Islet of Langerhans (tissue), 1 donor: ENCODE measurements at regions not wholly inside any gene's neighbourhood (a gene's known extent, or its start where the extent isn't known, plus 50 kb on each side); places are given as distances from the start of the nearest gene placed in this dataset.

Experiments
- FAIRE-seq: peaks from one replicate; lab custom pipeline; 2011; peaks lifted over from hg19 to GRCh38; lab: Jason Lieb, UNC

DNA sequence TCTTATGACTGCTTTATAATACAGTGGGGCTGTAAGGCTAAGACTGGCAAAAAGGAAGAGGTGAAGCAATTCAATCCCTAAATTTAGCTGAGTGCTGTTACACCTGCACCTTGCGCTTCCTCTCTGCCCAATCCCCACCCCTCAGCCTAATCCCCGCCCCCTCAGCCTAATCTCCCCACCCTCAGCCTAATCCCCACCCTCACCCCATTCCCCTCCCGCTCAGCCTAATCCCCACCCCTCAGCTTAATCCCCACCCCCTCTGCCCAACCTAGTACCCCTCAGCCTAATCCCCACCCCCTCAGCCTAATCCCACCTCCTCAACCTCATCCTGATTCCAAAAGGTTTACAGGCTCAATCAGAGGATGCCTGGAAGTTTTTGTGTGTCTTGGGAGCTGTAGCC, 155.5 kb downstream of the PMP22 start:
- no peak for FAIRE-seq

GRCh38 chr17:15108992-15109391, 156.1 kb downstream of the PMP22 start:
- FAIRE-seq: no peak

GRCh38 chr17:15106540-15106939, 158.6 kb downstream of the PMP22 start:
- FAIRE-seq: no peak

- FAIRE-seq: no peak
These were observed 161.3 kb downstream of the PMP22 start for GRCh38 chr17:15103785-15104184.

DNA sequence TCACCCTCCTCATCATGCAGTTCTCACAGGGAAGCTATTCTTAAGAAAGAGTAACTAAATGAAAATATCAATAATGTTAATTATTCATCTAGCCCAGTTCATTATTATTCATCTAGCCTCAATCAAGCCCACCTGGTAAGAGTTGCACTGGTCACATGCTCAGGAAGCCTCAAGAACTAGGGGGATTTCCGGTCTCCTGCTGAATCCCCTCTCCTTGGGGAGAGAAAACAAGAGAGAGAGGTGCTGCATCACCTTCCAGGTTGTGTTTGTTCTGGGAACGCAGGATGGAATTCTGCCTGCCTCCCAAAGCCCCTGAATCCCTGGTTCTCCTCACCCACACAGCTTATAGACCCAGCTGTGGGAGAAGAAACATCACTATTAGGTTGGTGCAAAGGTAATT, 164.0 kb downstream of the PMP22 start:
- FAIRE-seq: no peak

DNA sequence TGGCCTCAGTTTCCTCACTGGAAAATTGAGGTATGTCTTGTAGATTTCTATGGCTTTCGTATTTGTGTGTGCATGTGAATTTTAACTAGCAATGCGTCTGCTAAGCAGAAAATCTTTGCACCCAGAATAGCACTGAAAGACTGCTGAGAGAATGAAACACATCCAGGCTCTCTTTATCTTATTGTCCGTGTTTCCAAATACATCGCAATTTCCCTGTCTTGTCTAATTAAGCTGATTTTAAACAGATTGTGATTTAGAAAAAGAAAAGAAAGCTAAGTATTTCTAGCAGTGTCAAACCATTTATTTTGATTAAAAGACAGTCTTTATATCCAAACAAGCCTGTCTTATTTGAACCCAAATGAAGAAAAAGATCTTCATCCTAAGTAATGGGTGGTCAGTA, 168.6 kb downstream of the PMP22 start:
- no peak for FAIRE-seq

DNA sequence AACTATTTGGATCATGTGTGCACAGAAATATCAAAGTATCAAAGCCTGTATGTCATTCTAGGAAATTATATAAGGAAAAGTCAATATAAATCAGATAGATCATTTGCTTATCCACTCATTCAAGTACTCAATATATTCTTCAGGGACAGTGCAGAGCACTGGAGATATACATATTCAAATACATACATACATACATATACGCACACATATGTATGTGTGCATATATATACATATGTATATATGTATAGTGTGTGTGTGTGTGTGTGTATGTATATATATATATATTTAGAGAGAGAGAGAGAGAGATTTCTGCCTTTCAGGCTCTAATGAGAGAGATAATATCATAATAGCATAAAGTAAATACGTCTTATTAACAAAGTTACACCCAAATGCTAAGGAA, 169.2 kb downstream of the PMP22 start:
- FAIRE-seq: no peak

- no peak for FAIRE-seq
These were observed 172.4 kb downstream of the PMP22 start for GRCh38 chr17:15092762-15093161.

DNA sequence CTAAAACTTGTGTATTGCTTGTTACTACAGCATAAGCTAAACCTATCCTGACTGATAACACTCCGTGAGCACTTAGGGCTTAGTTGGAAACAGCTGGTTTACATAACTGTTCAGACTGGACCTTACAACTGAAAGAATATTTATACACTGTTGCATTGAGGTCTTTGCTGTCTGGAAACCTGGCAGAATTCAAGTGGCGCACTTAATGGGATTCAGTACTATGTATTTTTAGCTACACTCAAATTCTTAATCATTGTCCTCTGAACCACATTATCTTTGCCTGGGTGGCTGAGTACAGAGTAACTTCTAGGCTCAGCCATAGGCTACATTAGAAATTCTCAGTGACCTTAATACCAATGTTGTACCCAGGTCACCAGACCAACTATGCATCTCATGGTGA, 172.9 kb downstream of the PMP22 start:
- FAIRE-seq: no peak

DNA sequence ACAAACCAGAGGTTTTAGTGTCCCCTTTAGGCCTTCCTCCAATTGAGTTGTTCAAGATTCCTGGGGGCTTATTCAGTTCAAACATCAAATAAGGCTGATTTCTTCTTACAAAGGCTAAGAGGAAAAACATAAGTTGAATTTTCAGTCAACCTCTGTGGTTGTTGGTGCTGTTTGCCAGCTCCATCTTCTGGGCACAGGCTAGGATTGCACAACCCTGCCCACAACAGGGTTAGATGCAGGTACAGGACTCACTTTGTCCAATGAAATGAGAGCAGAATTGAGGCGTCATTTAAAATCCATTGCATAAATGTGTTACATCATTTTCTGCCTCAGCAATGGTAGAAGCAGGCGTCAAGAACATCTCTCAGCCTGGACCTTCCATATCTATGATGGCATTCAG, 173.3 kb downstream of the PMP22 start:
- no peak for FAIRE-seq

DNA sequence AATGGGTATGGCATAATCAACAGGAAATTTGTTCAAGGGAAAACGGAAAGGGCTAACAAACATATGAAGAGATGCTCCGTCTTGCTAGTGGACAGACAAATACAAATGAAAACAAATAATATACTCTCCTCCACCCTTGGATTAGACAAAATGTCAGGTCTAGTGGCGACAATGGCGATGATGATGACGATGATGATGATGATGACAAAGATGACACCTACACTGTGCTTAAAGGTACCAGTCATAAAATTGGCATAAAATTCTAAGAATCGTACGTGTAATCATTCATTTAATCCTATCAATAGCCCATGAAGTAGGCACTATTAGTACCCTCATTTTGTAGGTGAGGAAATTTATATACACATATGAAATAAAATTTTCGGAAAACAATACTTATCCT, 174.6 kb downstream of the PMP22 start:
- FAIRE-seq: no peak

DNA sequence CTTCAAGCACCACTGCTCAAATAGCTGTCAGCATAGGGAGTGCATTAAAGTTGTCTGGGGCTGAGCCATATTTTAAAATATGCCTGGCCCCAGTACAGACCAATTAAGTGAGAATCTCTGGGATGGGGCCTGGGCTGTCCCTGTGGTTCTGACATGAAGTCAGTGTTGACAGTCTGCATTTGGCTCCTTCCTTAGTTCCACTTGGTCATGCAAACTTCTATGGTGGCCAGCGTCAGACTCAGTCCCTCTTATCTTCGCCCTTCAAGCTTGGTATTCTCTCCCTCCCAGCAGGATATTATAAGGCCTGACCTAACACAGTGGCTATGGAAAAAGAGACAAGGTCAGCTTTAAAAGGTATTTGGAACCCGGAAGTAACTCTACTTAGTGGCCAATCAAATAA, 177.2 kb downstream of the PMP22 start:
- FAIRE-seq: no peak

DNA sequence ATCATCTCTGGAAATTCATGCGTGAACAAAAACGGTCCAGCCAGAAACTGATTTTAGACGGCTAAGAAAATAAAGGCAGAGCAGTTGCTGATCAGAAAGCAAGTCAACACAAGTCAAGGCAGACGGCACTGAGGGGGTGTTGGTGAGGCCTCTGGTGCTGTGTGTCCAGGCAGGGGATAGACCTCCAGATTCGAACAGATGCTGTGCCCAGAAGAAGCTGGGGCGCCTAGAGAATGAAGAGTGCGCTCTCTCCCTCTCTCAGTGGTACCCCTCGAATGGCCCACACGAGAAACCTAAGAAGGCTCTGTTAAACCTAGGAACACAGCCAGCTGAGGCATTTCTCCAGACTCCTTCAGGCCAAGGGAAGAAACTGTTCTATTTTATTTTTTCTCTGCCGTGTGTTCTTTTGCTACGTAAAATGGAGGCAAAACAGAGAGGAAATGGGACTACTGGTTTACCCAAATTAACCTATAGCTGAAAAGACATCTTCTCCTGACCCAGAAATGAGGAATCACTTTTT, 178.3 kb downstream of the PMP22 start:
- FAIRE-seq: no peak

- no peak for FAIRE-seq
These were observed 179.0 kb downstream of the PMP22 start for GRCh38 chr17:15085890-15086677.

GRCh38 chr17:15083225-15083624, 181.9 kb downstream of the PMP22 start:
- FAIRE-seq: no peak

GRCh38 chr17:15081008-15081407, 184.1 kb downstream of the PMP22 start:
- FAIRE-seq: no peak

DNA sequence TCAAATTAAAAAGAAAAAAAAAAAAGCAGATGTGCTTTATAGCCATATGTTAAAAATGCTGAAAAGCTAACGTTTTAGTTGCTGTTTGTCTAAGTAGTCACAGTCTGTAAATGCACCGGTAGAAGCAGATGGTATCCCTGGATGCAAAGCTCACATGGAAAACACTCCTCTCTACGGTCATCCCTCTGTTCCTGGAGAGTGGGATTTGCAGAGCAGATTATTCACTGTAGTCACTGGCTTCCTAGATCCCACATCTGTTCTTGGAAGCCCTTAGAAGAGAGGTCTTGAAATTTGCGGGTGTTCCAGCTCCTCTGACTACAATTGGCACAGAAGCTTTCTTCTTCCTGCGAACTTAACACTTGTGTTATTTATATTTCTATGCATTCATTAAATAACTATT, 186.6 kb downstream of the PMP22 start:
- no peak for FAIRE-seq

GRCh38 chr17:15076991-15077663, 188.0 kb downstream of the PMP22 start:
- FAIRE-seq: no peak

DNA sequence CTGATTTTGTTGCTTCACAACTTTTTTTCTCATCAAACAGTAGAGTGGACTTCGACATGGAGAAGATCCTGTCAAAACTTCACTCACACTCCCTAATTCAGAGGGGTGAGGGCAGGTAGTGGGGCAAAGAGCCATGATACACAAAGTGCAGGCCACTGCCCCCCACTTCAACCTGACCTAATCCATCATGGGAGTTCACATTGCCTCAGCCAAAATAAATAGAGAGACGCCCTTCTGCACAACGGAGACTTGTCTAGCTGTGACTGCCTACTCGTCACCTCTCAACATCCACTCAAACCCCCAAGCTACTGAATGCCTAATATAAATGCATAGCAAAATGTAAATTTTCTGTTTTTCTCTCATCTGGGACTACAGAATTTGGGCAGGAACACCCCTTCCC, 213.2 kb downstream of the PMP22 start:
- FAIRE-seq: no peak

GRCh38 chr17:15049795-15050160, 215.3 kb downstream of the PMP22 start:
- FAIRE-seq: no peak

GRCh38 chr17:15048933-15049794, 216.0 kb downstream of the PMP22 start:
- FAIRE-seq: no peak

GRCh38 chr17:15048381-15048780, 216.7 kb downstream of the PMP22 start:
- no peak for FAIRE-seq

DNA sequence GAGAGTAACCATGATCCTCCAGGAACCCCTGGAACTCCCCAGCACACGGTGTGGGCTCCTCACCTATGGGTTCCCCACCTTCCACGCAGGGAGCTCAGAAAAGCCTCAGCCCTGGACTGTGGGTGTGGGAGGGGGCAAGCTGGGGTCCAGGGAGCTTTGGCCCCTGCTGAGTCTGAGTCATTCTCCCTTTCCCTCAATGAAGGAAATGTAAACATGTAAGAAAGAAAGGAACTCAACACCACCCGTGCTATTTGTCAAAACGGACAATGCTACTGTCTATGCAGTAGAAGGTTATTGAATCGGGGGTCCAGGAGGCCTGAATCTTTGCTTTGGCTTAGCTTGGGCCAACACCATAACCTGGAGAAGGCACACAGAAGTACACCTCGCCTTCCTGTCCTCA, 222.8 kb downstream of the PMP22 start:
- no peak for FAIRE-seq
